ENCODE measurements at regions not wholly inside any gene's neighbourhood (a gene's known extent, or its start where the extent isn't known, plus 50 kb on each side); places are given as distances from the start of the nearest gene placed in this dataset.

- H3K4me1 ChIP-seq (ENCODE audit: insufficient read depth, insufficient read length) = no peaks in the 10 kb centered on the region
- H3K27me3 ChIP-seq (ENCODE audit: insufficient read depth, insufficient read length) = no peaks in the 10 kb centered on the region
- no peaks in the 10 kb centered on the region for H3K36me3 ChIP-seq (ENCODE audit: insufficient read depth, insufficient read length, low read length)
- no peak for TF ChIP-seq YY1 (IDR thresholded peaks at IDR 0.05; ENCODE audit: insufficient read depth, insufficient read length)
- TF ChIP-seq SUZ12 (IDR thresholded peaks at IDR 0.05; ENCODE audit: extremely low read depth, insufficient read depth, insufficient read length) = no peak
- TF ChIP-seq ZNF274 (IDR thresholded peaks at IDR 0.05; ENCODE audit: low read depth, low read length) = no peak
- H3K9ac ChIP-seq (ENCODE audit: insufficient read length, low read depth) = no peak overlapping the region
- no peaks in the 10 kb centered on the region for H3K9me3 ChIP-seq (ENCODE audit: insufficient read depth, low read length)
- H3K4me3 ChIP-seq (ENCODE audit: insufficient read length, low read depth) = no peak overlapping the region
- no peak for DNase-seq (ENCODE audit: low read depth, low spot score)
Observed at GRCh38 chr3:152123457-152123856, 145.3 kb upstream of the MBNL1 start.

GRCh38 chr3:152126260-152126659, 142.5 kb upstream of the MBNL1 start:
- H3K9me3 ChIP-seq (ENCODE audit: insufficient read depth, low read length) = no peaks in the 10 kb centered on the region
- TF ChIP-seq SUZ12 (IDR thresholded peaks at IDR 0.05; ENCODE audit: extremely low read depth, insufficient read depth, insufficient read length) (no peak), YY1 (IDR thresholded peaks at IDR 0.05; ENCODE audit: insufficient read depth, insufficient read length) (no peak), ZNF274 (IDR thresholded peaks at IDR 0.05; ENCODE audit: low read depth, low read length) (no peak)
- H3K4me3 ChIP-seq (ENCODE audit: insufficient read length, low read depth) = no peak overlapping the region
- H3K9ac ChIP-seq (ENCODE audit: insufficient read length, low read depth) = no peak overlapping the region
- H3K27me3 ChIP-seq (ENCODE audit: insufficient read depth, insufficient read length) = no peaks in the 10 kb centered on the region
- no peak for DNase-seq (ENCODE audit: low read depth, low spot score)
- H3K36me3 ChIP-seq (ENCODE audit: insufficient read depth, insufficient read length, low read length) = no peaks in the 10 kb centered on the region
- no peaks in the 10 kb centered on the region for H3K4me1 ChIP-seq (ENCODE audit: insufficient read depth, insufficient read length)

- TF ChIP-seq SUZ12 (IDR thresholded peaks at IDR 0.05; ENCODE audit: extremely low read depth, insufficient read depth, insufficient read length) (no peak), ZNF274 (IDR thresholded peaks at IDR 0.05; ENCODE audit: low read depth, low read length) (no peak), YY1 (IDR thresholded peaks at IDR 0.05; ENCODE audit: insufficient read depth, insufficient read length) (no peak)
- Histone ChIP-seq H3K9me3 (ENCODE audit: insufficient read depth, low read length) (no peaks in the 10 kb centered on the region), H3K4me1 (ENCODE audit: insufficient read depth, insufficient read length) (no peaks in the 10 kb centered on the region), H3K27me3 (ENCODE audit: insufficient read depth, insufficient read length) (no peaks in the 10 kb centered on the region), H3K36me3 (ENCODE audit: insufficient read depth, insufficient read length, low read length) (no peaks in the 10 kb centered on the region), H3K9ac (ENCODE audit: insufficient read length, low read depth) (no peak overlapping the region), H3K4me3 (ENCODE audit: insufficient read length, low read depth) (no peak overlapping the region)
- no peak for DNase-seq (ENCODE audit: low read depth, low spot score)
Observed at GRCh38 chr3:152127058-152127457, 141.7 kb upstream of the MBNL1 start.

- H3K27me3 ChIP-seq (ENCODE audit: insufficient read depth, insufficient read length) = no peaks in the 10 kb centered on the region
- DNase-seq (ENCODE audit: low read depth, low spot score) = no peak
- no peaks in the 10 kb centered on the region for H3K4me1 ChIP-seq (ENCODE audit: insufficient read depth, insufficient read length)
- H3K9me3 ChIP-seq (ENCODE audit: insufficient read depth, low read length) = no peaks in the 10 kb centered on the region
- no peaks in the 10 kb centered on the region for H3K36me3 ChIP-seq (ENCODE audit: insufficient read depth, insufficient read length, low read length)
- TF ChIP-seq SUZ12 (IDR thresholded peaks at IDR 0.05; ENCODE audit: extremely low read depth, insufficient read depth, insufficient read length) (no peak), ZNF274 (IDR thresholded peaks at IDR 0.05; ENCODE audit: low read depth, low read length) (no peak), YY1 (IDR thresholded peaks at IDR 0.05; ENCODE audit: insufficient read depth, insufficient read length) (no peak)
- H3K9ac ChIP-seq (ENCODE audit: insufficient read length, low read depth) = no peak overlapping the region
- H3K4me3 ChIP-seq (ENCODE audit: insufficient read length, low read depth) = no peak overlapping the region
Observed at GRCh38 chr3:152128356-152128755, 140.4 kb upstream of the MBNL1 start.

GRCh38 chr3:152139651-152140050, 129.1 kb upstream of the MBNL1 start:
- Histone ChIP-seq H3K9me3 (ENCODE audit: insufficient read depth, low read length) (no peaks in the 10 kb centered on the region), H3K9ac (ENCODE audit: insufficient read length, low read depth) (no peak overlapping the region), H3K4me3 (ENCODE audit: insufficient read length, low read depth) (no peak overlapping the region), H3K36me3 (ENCODE audit: insufficient read depth, insufficient read length, low read length) (no peaks in the 10 kb centered on the region), H3K27me3 (ENCODE audit: insufficient read depth, insufficient read length) (no peaks in the 10 kb centered on the region), H3K4me1 (ENCODE audit: insufficient read depth, insufficient read length) (no peaks in the 10 kb centered on the region)
- DNase-seq (ENCODE audit: low read depth, low spot score) = no peak
- no peak for TF ChIP-seq YY1 (IDR thresholded peaks at IDR 0.05; ENCODE audit: insufficient read depth, insufficient read length)
- TF ChIP-seq ZNF274 (IDR thresholded peaks at IDR 0.05; ENCODE audit: low read depth, low read length) = no peak
- TF ChIP-seq SUZ12 (IDR thresholded peaks at IDR 0.05; ENCODE audit: extremely low read depth, insufficient read depth, insufficient read length) = no peak

GRCh38 chr3:152146461-152146860, 122.3 kb upstream of the MBNL1 start:
- Histone ChIP-seq H3K9me3 (ENCODE audit: insufficient read depth, low read length) (no peaks in the 10 kb centered on the region), H3K36me3 (ENCODE audit: insufficient read depth, insufficient read length, low read length) (no peaks in the 10 kb centered on the region)

GRCh38 chr3:152147748-152148147, 121.0 kb upstream of the MBNL1 start:
- no peak for DNase-seq (ENCODE audit: low read depth, low spot score)
- Histone ChIP-seq H3K4me3 (ENCODE audit: insufficient read length, low read depth) (no peak overlapping the region), H3K9me3 (ENCODE audit: insufficient read depth, low read length) (no peaks in the 10 kb centered on the region), H3K36me3 (ENCODE audit: insufficient read depth, insufficient read length, low read length) (no peaks in the 10 kb centered on the region), H3K27me3 (ENCODE audit: insufficient read depth, insufficient read length) (no peaks in the 10 kb centered on the region), H3K4me1 (ENCODE audit: insufficient read depth, insufficient read length) (no peaks in the 10 kb centered on the region), H3K9ac (ENCODE audit: insufficient read length, low read depth) (no peak overlapping the region)
- no peak for TF ChIP-seq YY1 (IDR thresholded peaks at IDR 0.05; ENCODE audit: insufficient read depth, insufficient read length)
- no peak for TF ChIP-seq SUZ12 (IDR thresholded peaks at IDR 0.05; ENCODE audit: extremely low read depth, insufficient read depth, insufficient read length)
- no peak for TF ChIP-seq ZNF274 (IDR thresholded peaks at IDR 0.05; ENCODE audit: low read depth, low read length)

More at GRCh38 chr3:152146461-152146860, 122.3 kb upstream of the MBNL1 start:
- DNase-seq (ENCODE audit: low read depth, low spot score) = no peak
- Histone ChIP-seq H3K4me1 (ENCODE audit: insufficient read depth, insufficient read length) (no peaks in the 10 kb centered on the region), H3K27me3 (ENCODE audit: insufficient read depth, insufficient read length) (no peaks in the 10 kb centered on the region), H3K4me3 (ENCODE audit: insufficient read length, low read depth) (no peak overlapping the region), H3K9ac (ENCODE audit: insufficient read length, low read depth) (no peak overlapping the region)
- TF ChIP-seq SUZ12 (IDR thresholded peaks at IDR 0.05; ENCODE audit: extremely low read depth, insufficient read depth, insufficient read length) (no peak), ZNF274 (IDR thresholded peaks at IDR 0.05; ENCODE audit: low read depth, low read length) (no peak), YY1 (IDR thresholded peaks at IDR 0.05; ENCODE audit: insufficient read depth, insufficient read length) (no peak)

All from NT2/D1 (cell line).